Brain microvascular endothelial cell (primary cell): ENCODE measurements at regions not wholly inside any gene's neighbourhood (a gene's known extent, or its start where the extent isn't known, plus 50 kb on each side); places are given as distances from the start of the nearest gene placed in this dataset.

Experiments used
- DNase-seq: peaks from one replicate; pipeline ENCODE4 v3.0.0-alpha.2; 2020
- H3K27ac ChIP-seq: fragments of 250-450 bp; sonication (Bioruptor Pico); 2 replicates; pipeline ENCODE4 v1.5.1; 2020; ENCODE audit warnings: mild to moderate bottlenecking, moderate library complexity
- H3K27me3 ChIP-seq: fragments of 250-450 bp; sonication (Bioruptor Pico); replicated peaks from 2 replicates; pipeline ENCODE4 v1.5.1; 2020; ENCODE audit warnings: mild to moderate bottlenecking
- H3K36me3 ChIP-seq: fragments of 250-450 bp; sonication (Bioruptor Pico); replicated peaks from 2 replicates; pipeline ENCODE4 v1.5.1; 2020; ENCODE audit warnings: mild to moderate bottlenecking
- H3K4me3 ChIP-seq: 2 replicates; pipeline ENCODE4 v1.5.1; 2011; ENCODE audit warnings: low read depth, mild to moderate bottlenecking, control low read depth, low read length, moderate library complexity
- CTCF ChIP-seq: IDR thresholded peaks from 2 replicates; pipeline ENCODE4 v1.5.1; 2011; ENCODE audit warnings: low read depth, mild to moderate bottlenecking, moderate library complexity, low read length, control low read depth, inconsistent platforms; ENCODE audit errors: missing control alignments
- in situ Hi-C: cut with HindIII; loops from 2 replicates; pipeline ENCODE4 v1.10.0; 2017; ENCODE audit warnings: low sequenced_read_pairs, low pct_ligation_motif_present

DNA sequence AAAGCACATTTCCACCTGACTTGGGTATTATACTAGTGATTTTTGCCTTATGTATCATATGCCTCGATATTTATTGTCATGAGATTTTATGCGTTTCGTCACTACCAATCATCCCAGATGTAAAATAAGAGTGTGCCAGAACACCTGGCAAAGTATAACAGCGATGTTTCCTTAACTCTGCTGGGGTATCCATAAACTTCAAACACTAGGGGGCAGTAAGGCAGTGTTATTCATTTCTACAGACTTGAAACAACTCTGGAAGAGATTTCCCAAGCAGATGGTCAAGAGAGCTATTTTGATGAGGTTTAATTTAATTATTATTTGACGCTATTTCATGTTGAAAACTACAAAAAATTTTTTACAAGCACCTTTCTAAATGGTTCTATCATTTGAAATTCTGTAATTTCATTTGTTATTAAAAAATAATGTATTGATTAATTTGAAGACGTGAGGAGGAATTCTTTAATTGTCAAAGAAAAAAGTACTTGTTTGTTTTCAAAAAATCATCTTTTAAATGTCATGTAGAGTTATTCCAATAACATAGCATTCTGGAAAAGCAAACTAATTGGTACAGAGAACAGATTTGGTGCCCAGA, 388.5 kb upstream of the CTNND2 start:
- Histone ChIP-seq H3K36me3 (no peaks in the 10 kb centered on the region), H3K27me3 (no peaks in the 10 kb centered on the region), H3K27ac (no peak overlapping the region), H3K4me3 (no peak overlapping the region)
- DNase-seq = no peak
- no peak for TF ChIP-seq CTCF
- in situ Hi-C loops = no loop called here

DNA sequence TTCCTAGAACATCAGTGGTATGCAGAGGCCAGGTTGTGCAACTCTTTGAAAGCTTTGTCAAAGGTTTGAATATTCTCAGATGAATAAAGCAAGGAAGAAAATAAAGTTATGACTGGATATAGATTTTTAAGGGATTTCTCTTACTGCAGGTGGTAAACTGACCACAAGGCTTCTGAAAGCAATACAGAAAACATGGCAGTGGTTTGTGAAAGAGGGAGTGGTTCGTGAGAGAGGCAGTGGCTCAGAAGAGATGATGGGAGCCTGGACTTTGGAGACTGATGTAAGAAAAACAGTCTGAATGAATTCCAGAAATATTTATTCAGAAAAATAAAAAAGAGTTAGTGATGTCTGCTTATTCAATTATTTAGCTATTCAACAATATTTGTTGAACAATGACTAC, 380.4 kb upstream of the CTNND2 start:
- in situ Hi-C loops = no loop called here
- Histone ChIP-seq H3K27me3 (no peaks in the 10 kb centered on the region), H3K36me3 (no peaks in the 10 kb centered on the region), H3K4me3 (no peak overlapping the region), H3K27ac (no peak overlapping the region)
- no peak for DNase-seq
- TF ChIP-seq CTCF = no peak

DNA sequence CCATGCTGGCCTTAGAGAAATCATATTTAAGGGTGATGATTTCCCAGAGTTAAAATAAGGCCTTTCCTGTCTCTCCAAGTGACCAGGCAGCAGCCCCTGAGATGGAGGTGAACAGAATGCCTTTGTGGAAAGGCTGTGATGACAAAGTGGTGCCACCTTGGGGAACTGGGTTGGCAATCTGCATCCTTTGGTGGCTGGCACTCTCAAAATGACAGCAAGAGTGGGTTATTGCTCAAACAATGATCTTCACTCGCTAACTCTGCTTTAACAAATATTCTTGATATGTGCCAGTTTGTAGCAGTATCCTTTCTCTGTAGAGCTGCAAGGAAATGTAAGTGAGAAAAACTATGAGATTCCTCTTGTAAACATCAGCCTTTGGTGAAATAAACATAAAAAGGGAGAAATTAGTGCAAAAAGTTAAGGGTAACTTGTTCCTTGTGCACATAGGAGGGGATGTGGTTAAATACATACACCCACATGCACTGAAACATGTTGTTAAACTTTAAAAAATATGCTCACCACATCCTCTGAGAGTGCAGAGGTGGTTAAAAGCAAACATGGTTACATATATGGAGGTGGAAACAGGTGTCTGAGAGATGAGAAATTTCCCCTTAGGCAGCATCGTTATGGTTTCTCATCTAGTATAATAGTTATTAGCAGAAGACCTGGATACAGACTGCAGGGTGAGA, 373.4 kb upstream of the CTNND2 start:
- H3K36me3 ChIP-seq = no peaks in the 10 kb centered on the region
- no peak for DNase-seq
- in situ Hi-C loops = no loop called here
- H3K4me3 ChIP-seq = no peak overlapping the region
- TF ChIP-seq CTCF = no peak
- no peaks in the 10 kb centered on the region for H3K27me3 ChIP-seq
- no peak overlapping the region for H3K27ac ChIP-seq

GRCh38 chr5:12274236-12274635, 370.0 kb upstream of the CTNND2 start:
- TF ChIP-seq CTCF = no peak
- Histone ChIP-seq H3K27me3 (no peaks in the 10 kb centered on the region), H3K27ac (no peak overlapping the region), H3K36me3 (no peaks in the 10 kb centered on the region), H3K4me3 (no peak overlapping the region)
- no peak for DNase-seq
- in situ Hi-C loops = no loop called here

DNA sequence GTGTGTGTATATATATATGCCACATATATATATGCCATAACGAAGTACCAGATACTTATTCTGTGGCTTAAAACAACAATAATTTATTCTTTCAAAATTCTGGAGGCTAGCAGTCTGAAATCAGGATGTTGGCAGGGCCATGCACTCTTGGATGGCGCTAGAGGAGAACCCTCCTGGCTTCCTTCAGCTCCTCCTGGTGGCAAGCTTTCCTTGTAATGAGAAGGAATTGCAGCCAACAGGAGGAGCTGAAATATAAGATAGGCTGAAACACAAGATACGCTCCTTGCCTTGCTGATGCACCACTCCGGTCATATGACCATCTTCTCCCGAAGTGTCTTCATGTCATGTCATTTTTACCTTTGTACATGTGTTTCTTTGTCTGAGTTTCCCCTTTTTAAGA, 368.1 kb upstream of the CTNND2 start:
- H3K27me3 ChIP-seq = no peaks in the 10 kb centered on the region
- no peak overlapping the region for H3K27ac ChIP-seq
- no peaks in the 10 kb centered on the region for H3K36me3 ChIP-seq
- in situ Hi-C loops = no loop called here
- H3K4me3 ChIP-seq = no peak overlapping the region
- no peak for DNase-seq
- peak; percentile 10 for TF ChIP-seq CTCF

- no peak for DNase-seq
- Histone ChIP-seq H3K4me3 (no peak overlapping the region), H3K36me3 (no peaks in the 10 kb centered on the region), H3K27ac (no peak overlapping the region), H3K27me3 (no peaks in the 10 kb centered on the region)
- no peak for TF ChIP-seq CTCF
- in situ Hi-C loops = no loop called here
These were observed 366.7 kb upstream of the CTNND2 start for GRCh38 chr5:12270914-12271313.
